AG04450 (cell line): ENCODE measurements at regions not wholly inside any gene's neighbourhood (a gene's known extent, or its start where the extent isn't known, plus 50 kb on each side); places are given as distances from the start of the nearest gene placed in this dataset.

ENCODE experiments used
- CTCF ChIA-PET: fragments of 300-600, 350-600 bp; formaldehyde crosslinking; extraction: SDS; loops from one replicate; lab custom pipeline; 2022; ENCODE audit warnings: antibody characterized with exemption, inconsistent platforms; lab: Charles Lee
- POLR2A ChIA-PET: fragments of 350-600 bp; formaldehyde crosslinking; extraction: SDS; loops from one replicate; lab custom pipeline; 2021; ENCODE audit warnings: antibody characterized with exemption, inconsistent platforms; lab: Yijun Ruan, JAX
- DNase-seq: peaks from one replicate; pipeline ENCODE4 v3.0.0-alpha.2; 2011; ENCODE audit warnings: low read depth, low spot score
- H3K27ac ChIP-seq: one replicate; pipeline ENCODE4 v1.5.1; 2012; ENCODE audit warnings: low read depth, low read length, control low read depth
- H3K27me3 ChIP-seq: one replicate; pipeline ENCODE4 v1.6.0; 2012; ENCODE audit warnings: low read length; ENCODE audit not compliant: control insufficient read depth, insufficient read depth
- H3K4me3 ChIP-seq: 2 replicates; pipeline ENCODE4 v1.5.1; 2011; ENCODE audit warnings: mild to moderate bottlenecking, low read depth, low read length, control low read depth
- H3K9me3 ChIP-seq: 2 replicates; pipeline ENCODE4 v1.5.1; 2012; ENCODE audit warnings: low read length; ENCODE audit not compliant: control insufficient read depth, insufficient read depth
- CTCF ChIP-seq: IDR thresholded peaks from 2 replicates; pipeline ENCODE4 v1.5.1; 2011; ENCODE audit warnings: low read depth, low read length, control low read depth, inconsistent platforms

- ChIA-PET CTCF (no interaction called here), POLR2A (no interaction called here)
- no peak for DNase-seq
- H3K27ac ChIP-seq, result no peak overlapping the region
- H3K9me3 ChIP-seq, result no peaks in the 10 kb centered on the region
- H3K4me3 ChIP-seq, result no peak overlapping the region
- TF ChIP-seq CTCF, result no peak
- no peaks in the 10 kb centered on the region for H3K27me3 ChIP-seq
These were observed 293.7 kb downstream of the POU4F1 start for GRCh38 chr13:78309497-78310180.

GRCh38 chr13:78306519-78307206 lies 296.7 kb downstream of the POU4F1 start:
- no peak for DNase-seq
- ChIA-PET CTCF (no interaction called here), POLR2A (no interaction called here)
- Histone ChIP-seq H3K9me3 (no peaks in the 10 kb centered on the region), H3K27ac (no peak overlapping the region), H3K27me3 (no peaks in the 10 kb centered on the region), H3K4me3 (no peak overlapping the region)
- no peak for TF ChIP-seq CTCF

- Histone ChIP-seq H3K9me3 (no peaks in the 10 kb centered on the region), H3K4me3 (no peak overlapping the region), H3K27me3 (no peaks in the 10 kb centered on the region), H3K27ac (no peak overlapping the region)
- ChIA-PET POLR2A (no interaction called here), CTCF (no interaction called here)
- no peak for TF ChIP-seq CTCF
- DNase-seq, result no peak
These were observed 298.2 kb downstream of the POU4F1 start for GRCh38 chr13:78305171-78305570.

GRCh38 chr13:78299832-78300623 lies 303.3 kb downstream of the POU4F1 start:
- no peak for TF ChIP-seq CTCF
- no peak for DNase-seq
- no peaks in the 10 kb centered on the region for H3K9me3 ChIP-seq
- no peak overlapping the region for H3K4me3 ChIP-seq
- POLR2A ChIA-PET, result no interaction called here
- CTCF ChIA-PET, result no interaction called here
- no peaks in the 10 kb centered on the region for H3K27me3 ChIP-seq
- no peak overlapping the region for H3K27ac ChIP-seq

- Histone ChIP-seq H3K4me3 (no peak overlapping the region), H3K27me3 (no peaks in the 10 kb centered on the region), H3K9me3 (no peaks in the 10 kb centered on the region), H3K27ac (no peak overlapping the region)
- POLR2A ChIA-PET, result no interaction called here
- TF ChIP-seq CTCF, result no peak
- CTCF ChIA-PET, result no interaction called here
- DNase-seq, result no peak
These were observed 304.7 kb downstream of the POU4F1 start for GRCh38 chr13:78298657-78299056.
